H9 (cell line): ENCODE measurements at regions not wholly inside any gene's neighbourhood (a gene's known extent, or its start where the extent isn't known, plus 50 kb on each side); places are given as distances from the start of the nearest gene placed in this dataset.

Source experiments
- DNase-seq: peaks from one replicate; pipeline ENCODE4 v3.0.0-alpha.2; 2017
- H2AFZ ChIP-seq: one replicate; pipeline ENCODE4 v1.6.1; 2013; ENCODE audit warnings: mild to moderate bottlenecking, low read length, control low read depth, moderate library complexity
- H2AK5ac ChIP-seq: 2 replicates; pipeline ENCODE4 v1.6.1; 2013; ENCODE audit warnings: low read length, control low read depth, mixed read lengths; ENCODE audit not compliant: insufficient read length
- H2BK120ac ChIP-seq: one replicate; pipeline ENCODE4 v1.6.1; 2013; ENCODE audit warnings: low read depth, mild to moderate bottlenecking, low read length, control low read depth, inconsistent platforms; ENCODE audit not compliant: poor library complexity, severe bottlenecking
- H2BK12ac ChIP-seq: 2 replicates; pipeline ENCODE4 v1.6.1; 2013; ENCODE audit warnings: low read length, control low read depth, mixed read lengths, low read depth; ENCODE audit not compliant: insufficient read length
- H2BK15ac ChIP-seq: 2 replicates; pipeline ENCODE4 v1.6.1; 2013; ENCODE audit warnings: low read depth, low read length, control low read depth
- H2BK20ac ChIP-seq: one replicate; pipeline ENCODE4 v1.6.1; 2013; ENCODE audit warnings: low read depth, mild to moderate bottlenecking, low read length, control low read depth, inconsistent platforms; ENCODE audit not compliant: poor library complexity, severe bottlenecking
- H2BK5ac ChIP-seq: 2 replicates; pipeline ENCODE4 v1.6.1; 2013; ENCODE audit warnings: low read length, control low read depth, mixed read lengths; ENCODE audit not compliant: insufficient read length
- H3K14ac ChIP-seq: 2 replicates; pipeline ENCODE4 v1.6.1; 2013; ENCODE audit warnings: low read length, control low read depth; ENCODE audit not compliant: insufficient read depth
- H3K18ac ChIP-seq: 2 replicates; pipeline ENCODE4 v1.6.1; 2013; ENCODE audit warnings: low read depth, mild to moderate bottlenecking, mixed read lengths, low read length, control low read depth; ENCODE audit not compliant: insufficient read length
- H3K23ac ChIP-seq: 2 replicates; pipeline ENCODE4 v1.6.1; 2013; ENCODE audit warnings: low read length, control low read depth, mixed read lengths, low read depth; ENCODE audit not compliant: insufficient read length
- H3K23me2 ChIP-seq: 2 replicates; pipeline ENCODE4 v1.6.1; 2013; ENCODE audit warnings: low read depth, mild to moderate bottlenecking, mixed read lengths, low read length, control low read depth; ENCODE audit not compliant: insufficient read length, poor library complexity, severe bottlenecking
- H3K27ac ChIP-seq: 2 replicates; pipeline ENCODE4 v1.5.1; 2013; ENCODE audit warnings: low read length, control low read depth, mixed read lengths, low read depth; ENCODE audit not compliant: insufficient read length
- H3K27me3 ChIP-seq: 2 replicates; pipeline ENCODE4 v1.6.1; 2013; ENCODE audit warnings: low read length, control low read depth, inconsistent platforms; ENCODE audit not compliant: insufficient read depth
- H3K4ac ChIP-seq: 2 replicates; pipeline ENCODE4 v1.6.1; 2013; ENCODE audit warnings: low read depth, mild to moderate bottlenecking, control low read depth, inconsistent platforms, low read length, moderate library complexity
- H3K4me1 ChIP-seq: 2 replicates; pipeline ENCODE4 v1.6.1; 2013; ENCODE audit warnings: low read length, control low read depth, inconsistent platforms; ENCODE audit not compliant: insufficient read depth
- H3K4me2 ChIP-seq: 2 replicates; pipeline ENCODE4 v1.6.1; 2013; ENCODE audit warnings: low read length, control low read depth, mixed read lengths; ENCODE audit not compliant: insufficient read length, insufficient read depth
- H3K56ac ChIP-seq: 2 replicates; pipeline ENCODE4 v1.6.1; 2013; ENCODE audit warnings: low read depth, mild to moderate bottlenecking, mixed read lengths, low read length, control low read depth; ENCODE audit not compliant: insufficient read length
- H3K79me1 ChIP-seq: 2 replicates; pipeline ENCODE4 v1.6.1; 2013; ENCODE audit warnings: low read depth, mild to moderate bottlenecking, moderate library complexity, low read length, control low read depth, inconsistent platforms; ENCODE audit not compliant: insufficient read depth, poor library complexity, severe bottlenecking
- H3K79me2 ChIP-seq: 2 replicates; pipeline ENCODE4 v1.6.1; 2013; ENCODE audit warnings: low read length, control low read depth, inconsistent platforms; ENCODE audit not compliant: insufficient read depth
- H3K9ac ChIP-seq: 2 replicates; pipeline ENCODE4 v1.6.1; 2013; ENCODE audit warnings: low read length, control low read depth, mixed read lengths; ENCODE audit not compliant: insufficient read length; ENCODE audit errors: extremely low read depth
- H3K9me3 ChIP-seq: one replicate; pipeline ENCODE4 v1.6.1; 2013; ENCODE audit warnings: low read depth, low read length, inconsistent platforms; ENCODE audit not compliant: control insufficient read depth
- H3T11ph ChIP-seq: one replicate; pipeline ENCODE4 v1.6.1; 2013; ENCODE audit warnings: mild to moderate bottlenecking, low read length, control low read depth, inconsistent platforms
- H4K20me1 ChIP-seq: one replicate; pipeline ENCODE4 v1.6.1; 2013; ENCODE audit not compliant: control insufficient read depth, insufficient read length, insufficient read depth
- H4K5ac ChIP-seq: 2 replicates; pipeline ENCODE4 v1.6.1; 2013; ENCODE audit warnings: low read depth, mild to moderate bottlenecking, mixed read lengths, low read length, control low read depth; ENCODE audit not compliant: insufficient read length
- H4K8ac ChIP-seq: replicated peaks from 2 replicates; pipeline ENCODE4 v1.6.1; 2013; ENCODE audit warnings: low read length, control low read depth, mixed read lengths, low read depth; ENCODE audit not compliant: insufficient read length
- H4K91ac ChIP-seq: 2 replicates; pipeline ENCODE4 v1.6.1; 2013; ENCODE audit warnings: low read depth, mild to moderate bottlenecking, moderate library complexity, mixed read lengths, low read length, control low read depth; ENCODE audit not compliant: insufficient read length
- H3K27ac Mint-ChIP-seq, 3 experiments: 2 replicates in 2 of 3; 3 replicates in 1 of 3; pipeline ENCODE4 v1.8.0; 2020 to 2021; ENCODE audit warnings: mixed read lengths in 3 of 3, mild to moderate bottlenecking in 1 of 3, moderate library complexity in 1 of 3
- H3K27me3 Mint-ChIP-seq: 2 replicates; pipeline ENCODE4 v1.8.0; 2021; ENCODE audit warnings: low read depth, mild to moderate bottlenecking, moderate library complexity, mixed read lengths
- H3K36me3 Mint-ChIP-seq, 3 experiments: 2 replicates in 2 of 3; 3 replicates in 1 of 3; pipeline ENCODE4 v1.8.0; 2020 to 2021; ENCODE audit warnings: low read depth in 3 of 3, mixed read lengths in 3 of 3; ENCODE audit not compliant: insufficient read depth in 1 of 3
- H3K4me1 Mint-ChIP-seq, 2 experiments: 2 replicates each; pipeline ENCODE4 v1.8.0; 2020; ENCODE audit warnings: mixed read lengths in 2 of 2
- H3K4me3 Mint-ChIP-seq, 2 experiments: 2 replicates in 1 of 2; 3 replicates in 1 of 2; pipeline ENCODE4 v1.8.0; 2020 to 2021; ENCODE audit warnings: mild to moderate bottlenecking in 2 of 2, mixed read lengths in 2 of 2, moderate library complexity in 1 of 2
- H3K9me3 Mint-ChIP-seq, 2 experiments: 2 replicates in 1 of 2; 3 replicates in 1 of 2; pipeline ENCODE4 v1.8.0; 2020; ENCODE audit warnings: mild to moderate bottlenecking in 2 of 2, mixed read lengths in 2 of 2, moderate library complexity in 1 of 2
- CTCF ChIP-seq: fragments of 200-600 bp; sonication (generic); conservative IDR thresholded peaks from 3 replicates; pipeline ENCODE4 v1.8.0; 2021; ENCODE audit warnings: antibody characterized with exemption, mild to moderate bottlenecking
- WGBS: extraction: QIAGEN DNeasy Blood & Tissue Kit; methylation state at CpG from one replicate; pipeline ENCODE4 v1.1.7; 2013; ENCODE audit warnings: missing lambda C conversion rate, low lambda C conversion rate, mixed read lengths; ENCODE audit not compliant: insufficient read length; ENCODE audit errors: extremely low coverage; 5-methylcytosine and 5-hydroxymethylcytosine counted together

DNA sequence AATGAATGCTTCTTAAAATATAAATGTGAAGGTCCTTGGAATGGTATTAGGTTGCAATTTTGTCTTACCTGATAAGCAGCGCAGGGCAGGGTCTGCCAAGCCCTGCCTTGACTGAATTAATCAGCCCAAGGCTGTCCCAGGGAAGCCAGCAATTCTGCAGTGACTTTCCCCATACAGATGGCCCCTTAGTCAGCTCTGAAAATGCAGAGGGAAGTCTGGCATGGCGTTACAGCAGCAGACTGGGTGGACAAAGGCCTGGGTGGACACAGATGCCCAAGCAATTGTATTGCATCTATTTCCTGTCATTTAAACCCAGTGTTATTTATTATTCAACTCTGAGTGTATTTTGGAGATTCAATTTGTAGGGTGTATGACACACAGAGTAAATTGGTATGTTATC is 56.6 kb upstream of the NOL4 start:
- Histone ChIP-seq H2BK120ac (no peak overlapping the region), H4K20me1 (no peaks in the 10 kb centered on the region), H2BK20ac (no peak overlapping the region), H3K27me3 (no peaks in the 10 kb centered on the region), H3K56ac (no peak overlapping the region), H3K4ac (no peak overlapping the region), H3K23ac (no peak overlapping the region), H3K18ac (no peak overlapping the region), H2BK5ac (no peak overlapping the region), H2BK12ac (no peak overlapping the region), H3K27ac (no peak overlapping the region), H3K14ac (no peak overlapping the region), H3K4me2 (no peak overlapping the region), H4K8ac (no peak overlapping the region), H3K79me1 (no peaks in the 10 kb centered on the region), H3K9ac (no peak overlapping the region), H3T11ph (no peak overlapping the region), H3K23me2 (no peaks in the 10 kb centered on the region), H4K91ac (no peak overlapping the region), H4K5ac (no peak overlapping the region), H3K79me2 (no peaks in the 10 kb centered on the region), H3K4me1 (0 out of 2 replicates have a peak, but pooled peaks cover 1% of the 10 kb centered on the region), H2BK15ac (no peak overlapping the region), H2AFZ (no peak overlapping the region), H2AK5ac (no peak overlapping the region), H3K9me3 (no peaks in the 10 kb centered on the region)
- H3K36me3 Mint-ChIP-seq = no peaks in the 10 kb centered on the region
- WGBS = no CpG with 5 or more reads among the region's 2 CpGs
- no peak overlapping the region for H3K27ac Mint-ChIP-seq
- no peaks in the 10 kb centered on the region for H3K27me3 Mint-ChIP-seq
- H3K4me3 Mint-ChIP-seq = no peak overlapping the region
- DNase-seq = no peak
- H3K4me1 Mint-ChIP-seq = peaks cover 2 to 3% of the 10 kb centered on the region in 2 experiments; a peak in 2 of 4 replicates
- TF ChIP-seq CTCF = no peak
- 0 out of 5 replicates have a peak, but pooled peaks cover 0 to under 1% of the 10 kb centered on the region in 2 experiments for H3K9me3 Mint-ChIP-seq
